Nephron (organoid): ENCODE measurements at regions not wholly inside any gene's neighbourhood (a gene's known extent, or its start where the extent isn't known, plus 50 kb on each side); places are given as distances from the start of the nearest gene placed in this dataset.

Experiments used
- H3K27ac Mint-ChIP-seq, 3 experiments: 2 replicates each; pipeline ENCODE4 v1.8.0; 2020; ENCODE audit warnings: mixed read lengths in 3 of 3, mild to moderate bottlenecking in 2 of 3, moderate library complexity in 1 of 3
- H3K27me3 Mint-ChIP-seq: 2 replicates; pipeline ENCODE4 v1.8.0; 2021; ENCODE audit warnings: low read depth, mild to moderate bottlenecking, moderate library complexity, mixed read lengths
- H3K36me3 Mint-ChIP-seq: 2 replicates; pipeline ENCODE4 v1.8.0; 2020; ENCODE audit warnings: low read depth, mixed read lengths
- H3K4me1 Mint-ChIP-seq: 2 replicates; pipeline ENCODE4 v1.8.0; 2020; ENCODE audit warnings: mixed read lengths
- H3K4me3 Mint-ChIP-seq, 3 experiments: 2 replicates each; pipeline ENCODE4 v1.8.0; 2020; ENCODE audit warnings: mild to moderate bottlenecking in 3 of 3, mixed read lengths in 3 of 3, moderate library complexity in 2 of 3
- H3K9me3 Mint-ChIP-seq: 2 replicates; pipeline ENCODE4 v1.8.0; 2020; ENCODE audit warnings: mixed read lengths
- TF ChIP-seq, protein P1 (sequence below), 3 experiments: fragments of 200-600 bp; sonication (generic); IDR thresholded peaks; one replicate each; pipeline ENCODE4 v1.5.0; 2021; ENCODE audit warnings: antibody characterized with exemption in 3 of 3; ENCODE audit not compliant: unreplicated experiment in 3 of 3

DNA sequence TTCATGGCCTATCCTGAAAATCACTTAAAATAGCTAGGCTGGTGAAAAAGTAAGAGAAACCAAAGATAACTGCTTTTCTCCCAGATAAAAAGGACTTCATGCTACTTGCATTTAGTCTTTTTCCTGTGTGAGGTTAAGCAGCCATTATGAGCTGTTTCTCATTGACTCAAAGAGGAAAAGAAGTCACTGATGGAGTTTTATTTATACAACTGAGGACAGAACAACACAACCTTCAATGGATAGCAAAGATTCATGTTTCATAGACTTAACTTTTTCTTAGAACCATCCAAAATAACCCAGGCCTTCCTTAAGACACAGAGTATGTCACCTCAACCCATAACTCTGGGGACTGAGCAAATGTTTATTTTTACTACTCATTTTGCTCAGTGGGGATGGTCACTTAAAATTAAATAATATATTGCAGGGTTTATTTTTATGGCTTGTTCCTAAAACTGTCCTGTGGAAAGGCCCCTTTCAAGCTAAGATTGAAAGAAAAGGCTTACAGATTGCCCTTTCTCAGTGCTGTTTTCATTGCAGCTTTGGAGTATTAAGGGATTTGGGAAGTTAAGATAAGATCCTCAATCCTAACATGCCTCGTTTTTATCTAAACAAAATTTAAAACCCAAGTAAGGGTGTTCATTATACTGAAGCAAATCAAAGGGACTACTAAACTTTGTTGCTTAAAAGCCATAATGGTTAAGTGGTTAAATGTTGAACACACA lies 252.6 kb upstream of the MAD2L1 start:
- H3K4me3 Mint-ChIP-seq, result no peak overlapping the region
- H3K9me3 Mint-ChIP-seq, result no peaks in the 10 kb centered on the region
- TF ChIP-seq, protein P1, sequence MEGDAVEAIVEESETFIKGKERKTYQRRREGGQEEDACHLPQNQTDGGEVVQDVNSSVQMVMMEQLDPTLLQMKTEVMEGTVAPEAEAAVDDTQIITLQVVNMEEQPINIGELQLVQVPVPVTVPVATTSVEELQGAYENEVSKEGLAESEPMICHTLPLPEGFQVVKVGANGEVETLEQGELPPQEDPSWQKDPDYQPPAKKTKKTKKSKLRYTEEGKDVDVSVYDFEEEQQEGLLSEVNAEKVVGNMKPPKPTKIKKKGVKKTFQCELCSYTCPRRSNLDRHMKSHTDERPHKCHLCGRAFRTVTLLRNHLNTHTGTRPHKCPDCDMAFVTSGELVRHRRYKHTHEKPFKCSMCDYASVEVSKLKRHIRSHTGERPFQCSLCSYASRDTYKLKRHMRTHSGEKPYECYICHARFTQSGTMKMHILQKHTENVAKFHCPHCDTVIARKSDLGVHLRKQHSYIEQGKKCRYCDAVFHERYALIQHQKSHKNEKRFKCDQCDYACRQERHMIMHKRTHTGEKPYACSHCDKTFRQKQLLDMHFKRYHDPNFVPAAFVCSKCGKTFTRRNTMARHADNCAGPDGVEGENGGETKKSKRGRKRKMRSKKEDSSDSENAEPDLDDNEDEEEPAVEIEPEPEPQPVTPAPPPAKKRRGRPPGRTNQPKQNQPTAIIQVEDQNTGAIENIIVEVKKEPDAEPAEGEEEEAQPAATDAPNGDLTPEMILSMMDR (IDR thresholded peaks at IDR 0.05; ENCODE audit: unreplicated experiment in 3 of 3), result no peak
- no peaks in the 10 kb centered on the region for H3K4me1 Mint-ChIP-seq
- no peak overlapping the region for H3K27ac Mint-ChIP-seq
- no peaks in the 10 kb centered on the region for H3K27me3 Mint-ChIP-seq
- no peaks in the 10 kb centered on the region for H3K36me3 Mint-ChIP-seq

DNA sequence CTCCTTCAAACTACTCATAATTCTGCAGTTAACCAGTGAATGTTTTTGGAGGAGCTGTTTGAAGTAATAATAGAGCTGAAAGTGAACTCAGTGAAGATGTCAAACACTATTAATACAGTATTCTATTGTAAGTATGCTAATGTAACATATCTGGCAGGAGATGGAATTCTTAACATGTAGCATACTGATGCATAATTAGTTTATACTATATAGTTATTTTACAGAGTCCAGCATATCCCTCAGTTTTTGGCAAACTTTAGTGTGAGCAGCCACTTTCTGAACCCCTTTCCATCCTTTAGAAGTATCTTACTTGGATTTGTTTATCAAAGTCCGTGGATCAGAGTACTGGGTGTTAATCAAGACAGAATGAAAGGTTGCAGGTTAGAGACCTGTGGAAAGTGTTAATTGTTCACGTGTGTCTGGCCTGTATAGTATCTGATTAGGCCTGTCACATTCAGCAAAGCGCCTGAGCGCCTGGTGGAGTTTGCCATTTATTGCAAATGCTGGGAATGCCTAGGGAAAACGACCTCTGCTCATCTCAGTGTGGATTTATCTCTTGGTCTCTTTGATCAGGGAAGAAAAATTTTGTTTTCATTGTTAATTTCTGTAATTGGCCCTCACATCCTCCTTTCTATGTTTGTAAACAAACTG lies 251.7 kb upstream of the MAD2L1 start:
- H3K9me3 Mint-ChIP-seq, result no peaks in the 10 kb centered on the region
- no peaks in the 10 kb centered on the region for H3K27me3 Mint-ChIP-seq
- H3K4me3 Mint-ChIP-seq, result no peak overlapping the region
- H3K4me1 Mint-ChIP-seq, result no peaks in the 10 kb centered on the region
- no peaks in the 10 kb centered on the region for H3K36me3 Mint-ChIP-seq
- no peak overlapping the region for H3K27ac Mint-ChIP-seq
- TF ChIP-seq, protein P1 (IDR thresholded peaks at IDR 0.05; ENCODE audit: unreplicated experiment in 3 of 3), result no peak

DNA sequence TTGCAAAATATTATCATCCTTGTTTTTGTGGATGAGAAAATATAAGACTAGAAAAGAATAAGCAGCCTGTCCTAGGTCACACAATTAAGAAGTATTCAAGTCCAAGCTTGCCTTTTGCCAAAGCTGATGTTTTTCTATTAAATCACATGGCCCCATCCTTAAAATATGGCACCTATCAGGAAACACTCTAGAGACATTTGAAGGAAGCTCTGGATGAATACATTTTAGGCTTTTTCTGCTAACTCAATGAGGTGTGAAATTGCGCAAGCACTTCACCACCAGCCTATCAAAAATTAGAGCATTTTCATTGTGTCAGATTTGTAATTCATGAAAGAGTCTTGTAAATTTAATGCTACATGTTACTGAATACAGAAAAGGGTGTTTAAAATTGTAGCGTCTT lies 251.1 kb upstream of the MAD2L1 start:
- no peaks in the 10 kb centered on the region for H3K4me1 Mint-ChIP-seq

DNA sequence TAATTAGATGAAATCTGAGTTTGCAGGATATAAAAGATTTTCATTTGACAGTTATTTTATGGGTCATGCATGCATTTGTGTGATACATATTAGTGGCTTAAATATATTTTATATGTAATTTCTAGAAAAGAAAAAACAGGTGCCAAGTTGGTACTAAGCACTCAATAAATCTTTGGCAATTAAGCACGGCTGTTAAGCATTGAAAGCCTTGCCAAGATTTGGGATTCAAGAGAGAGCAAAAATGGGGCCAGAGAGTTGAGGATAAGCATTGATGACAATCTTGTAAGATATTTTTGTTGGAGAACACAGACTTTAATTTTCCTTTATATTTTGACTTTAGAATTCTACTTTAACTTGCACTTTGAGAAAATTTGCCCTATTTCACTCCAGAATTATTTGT lies 249.8 kb upstream of the MAD2L1 start:
- Mint-ChIP-seq H3K4me3 (no peak overlapping the region), H3K27ac (no peak overlapping the region), H3K9me3 (no peaks in the 10 kb centered on the region), H3K36me3 (no peaks in the 10 kb centered on the region), H3K4me1 (no peaks in the 10 kb centered on the region), H3K27me3 (no peaks in the 10 kb centered on the region)
- TF ChIP-seq, protein P1 (IDR thresholded peaks at IDR 0.05; ENCODE audit: unreplicated experiment in 3 of 3), result no peak

More for the DNA sequence above, 251.1 kb upstream of the MAD2L1 start:
- no peaks in the 10 kb centered on the region for H3K9me3 Mint-ChIP-seq
- no peaks in the 10 kb centered on the region for H3K36me3 Mint-ChIP-seq
- no peak overlapping the region for H3K4me3 Mint-ChIP-seq
- TF ChIP-seq, protein P1 (IDR thresholded peaks at IDR 0.05; ENCODE audit: unreplicated experiment in 3 of 3), result no peak
- H3K27me3 Mint-ChIP-seq, result no peaks in the 10 kb centered on the region
- no peak overlapping the region for H3K27ac Mint-ChIP-seq

DNA sequence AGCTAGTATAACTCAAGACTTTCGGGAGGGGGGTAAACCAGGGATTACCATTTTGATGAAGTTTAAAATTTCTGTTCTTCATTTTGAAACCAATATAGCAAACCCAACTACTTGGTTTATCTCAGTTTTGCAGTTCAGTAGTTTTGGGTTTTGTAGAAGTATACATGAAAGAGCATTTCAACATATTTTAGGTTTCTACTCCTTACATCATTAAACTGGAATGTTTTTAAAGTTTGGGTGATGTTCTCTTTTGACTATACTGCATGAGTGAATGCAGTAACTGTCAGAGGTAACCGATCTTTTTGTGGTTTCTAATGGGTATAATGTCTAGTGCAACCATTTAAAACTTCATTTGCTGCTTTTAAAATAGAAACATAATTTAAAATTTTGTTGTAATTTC lies 248.3 kb upstream of the MAD2L1 start:
- peaks cover 5% of the 10 kb centered on the region for H3K9me3 Mint-ChIP-seq
- no peak overlapping the region for H3K4me3 Mint-ChIP-seq
- H3K4me1 Mint-ChIP-seq, result no peaks in the 10 kb centered on the region
- no peaks in the 10 kb centered on the region for H3K36me3 Mint-ChIP-seq
- TF ChIP-seq, protein P1 (IDR thresholded peaks at IDR 0.05; ENCODE audit: unreplicated experiment in 3 of 3), result no peak
- no peak overlapping the region for H3K27ac Mint-ChIP-seq
- H3K27me3 Mint-ChIP-seq, result no peaks in the 10 kb centered on the region

DNA sequence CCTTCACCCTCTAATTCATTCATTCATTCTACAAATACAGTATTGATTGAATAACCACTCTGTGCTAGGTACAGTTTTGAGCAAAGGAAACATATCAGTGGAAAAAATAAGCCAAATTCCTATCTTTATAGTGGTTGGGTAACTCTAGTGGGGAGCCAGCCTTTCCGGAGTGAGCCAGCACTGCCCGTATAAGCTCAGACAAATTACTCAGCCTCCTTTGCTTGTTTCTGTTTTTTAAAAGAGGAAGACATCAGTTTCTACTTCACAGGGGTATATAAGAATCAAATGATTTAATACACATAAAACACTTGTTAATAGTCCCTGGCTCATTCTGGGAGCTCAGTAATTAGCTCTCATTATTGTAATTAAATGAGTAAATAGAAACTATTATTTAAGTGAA lies 238.2 kb upstream of the MAD2L1 start:
- TF ChIP-seq, protein P1 (IDR thresholded peaks at IDR 0.05; ENCODE audit: unreplicated experiment in 3 of 3), result no peak
- no peak overlapping the region for H3K27ac Mint-ChIP-seq
- no peaks in the 10 kb centered on the region for H3K36me3 Mint-ChIP-seq
- H3K4me1 Mint-ChIP-seq, result no peaks in the 10 kb centered on the region
- H3K4me3 Mint-ChIP-seq, result no peak overlapping the region
- no peaks in the 10 kb centered on the region for H3K9me3 Mint-ChIP-seq
- H3K27me3 Mint-ChIP-seq, result no peaks in the 10 kb centered on the region
